ENCODE measurements at regions not wholly inside any gene's neighbourhood (a gene's known extent, or its start where the extent isn't known, plus 50 kb on each side); places are given as distances from the start of the nearest gene placed in this dataset.

DNA sequence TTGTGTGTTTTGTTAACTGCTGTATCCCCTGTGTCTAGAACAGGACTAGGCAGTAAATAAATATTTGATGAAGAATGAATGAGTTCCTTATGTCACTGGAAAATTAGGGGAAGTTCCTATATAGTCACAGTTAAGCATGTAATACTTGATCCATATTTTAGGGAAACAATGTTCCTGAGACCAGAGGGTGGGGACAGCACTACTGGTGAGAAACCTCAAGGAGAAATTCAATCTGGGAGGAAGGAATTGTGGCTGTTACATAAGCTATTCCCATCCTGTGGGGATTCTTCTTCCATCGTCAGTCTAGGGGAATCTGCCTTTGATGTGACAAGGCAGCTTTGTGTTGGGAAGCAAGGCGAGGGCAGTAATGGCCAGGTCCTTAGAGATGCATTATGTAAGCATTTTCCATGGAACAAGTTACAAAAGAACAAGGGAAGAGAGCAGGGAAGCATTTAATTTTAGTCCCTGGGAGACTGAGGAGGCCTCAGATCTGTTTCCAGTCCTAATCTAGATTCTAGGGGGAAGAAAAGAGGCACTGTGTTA lies 219.3 kb upstream of the TTC14 start (continued):
- TF ChIP-seq, protein P1, sequence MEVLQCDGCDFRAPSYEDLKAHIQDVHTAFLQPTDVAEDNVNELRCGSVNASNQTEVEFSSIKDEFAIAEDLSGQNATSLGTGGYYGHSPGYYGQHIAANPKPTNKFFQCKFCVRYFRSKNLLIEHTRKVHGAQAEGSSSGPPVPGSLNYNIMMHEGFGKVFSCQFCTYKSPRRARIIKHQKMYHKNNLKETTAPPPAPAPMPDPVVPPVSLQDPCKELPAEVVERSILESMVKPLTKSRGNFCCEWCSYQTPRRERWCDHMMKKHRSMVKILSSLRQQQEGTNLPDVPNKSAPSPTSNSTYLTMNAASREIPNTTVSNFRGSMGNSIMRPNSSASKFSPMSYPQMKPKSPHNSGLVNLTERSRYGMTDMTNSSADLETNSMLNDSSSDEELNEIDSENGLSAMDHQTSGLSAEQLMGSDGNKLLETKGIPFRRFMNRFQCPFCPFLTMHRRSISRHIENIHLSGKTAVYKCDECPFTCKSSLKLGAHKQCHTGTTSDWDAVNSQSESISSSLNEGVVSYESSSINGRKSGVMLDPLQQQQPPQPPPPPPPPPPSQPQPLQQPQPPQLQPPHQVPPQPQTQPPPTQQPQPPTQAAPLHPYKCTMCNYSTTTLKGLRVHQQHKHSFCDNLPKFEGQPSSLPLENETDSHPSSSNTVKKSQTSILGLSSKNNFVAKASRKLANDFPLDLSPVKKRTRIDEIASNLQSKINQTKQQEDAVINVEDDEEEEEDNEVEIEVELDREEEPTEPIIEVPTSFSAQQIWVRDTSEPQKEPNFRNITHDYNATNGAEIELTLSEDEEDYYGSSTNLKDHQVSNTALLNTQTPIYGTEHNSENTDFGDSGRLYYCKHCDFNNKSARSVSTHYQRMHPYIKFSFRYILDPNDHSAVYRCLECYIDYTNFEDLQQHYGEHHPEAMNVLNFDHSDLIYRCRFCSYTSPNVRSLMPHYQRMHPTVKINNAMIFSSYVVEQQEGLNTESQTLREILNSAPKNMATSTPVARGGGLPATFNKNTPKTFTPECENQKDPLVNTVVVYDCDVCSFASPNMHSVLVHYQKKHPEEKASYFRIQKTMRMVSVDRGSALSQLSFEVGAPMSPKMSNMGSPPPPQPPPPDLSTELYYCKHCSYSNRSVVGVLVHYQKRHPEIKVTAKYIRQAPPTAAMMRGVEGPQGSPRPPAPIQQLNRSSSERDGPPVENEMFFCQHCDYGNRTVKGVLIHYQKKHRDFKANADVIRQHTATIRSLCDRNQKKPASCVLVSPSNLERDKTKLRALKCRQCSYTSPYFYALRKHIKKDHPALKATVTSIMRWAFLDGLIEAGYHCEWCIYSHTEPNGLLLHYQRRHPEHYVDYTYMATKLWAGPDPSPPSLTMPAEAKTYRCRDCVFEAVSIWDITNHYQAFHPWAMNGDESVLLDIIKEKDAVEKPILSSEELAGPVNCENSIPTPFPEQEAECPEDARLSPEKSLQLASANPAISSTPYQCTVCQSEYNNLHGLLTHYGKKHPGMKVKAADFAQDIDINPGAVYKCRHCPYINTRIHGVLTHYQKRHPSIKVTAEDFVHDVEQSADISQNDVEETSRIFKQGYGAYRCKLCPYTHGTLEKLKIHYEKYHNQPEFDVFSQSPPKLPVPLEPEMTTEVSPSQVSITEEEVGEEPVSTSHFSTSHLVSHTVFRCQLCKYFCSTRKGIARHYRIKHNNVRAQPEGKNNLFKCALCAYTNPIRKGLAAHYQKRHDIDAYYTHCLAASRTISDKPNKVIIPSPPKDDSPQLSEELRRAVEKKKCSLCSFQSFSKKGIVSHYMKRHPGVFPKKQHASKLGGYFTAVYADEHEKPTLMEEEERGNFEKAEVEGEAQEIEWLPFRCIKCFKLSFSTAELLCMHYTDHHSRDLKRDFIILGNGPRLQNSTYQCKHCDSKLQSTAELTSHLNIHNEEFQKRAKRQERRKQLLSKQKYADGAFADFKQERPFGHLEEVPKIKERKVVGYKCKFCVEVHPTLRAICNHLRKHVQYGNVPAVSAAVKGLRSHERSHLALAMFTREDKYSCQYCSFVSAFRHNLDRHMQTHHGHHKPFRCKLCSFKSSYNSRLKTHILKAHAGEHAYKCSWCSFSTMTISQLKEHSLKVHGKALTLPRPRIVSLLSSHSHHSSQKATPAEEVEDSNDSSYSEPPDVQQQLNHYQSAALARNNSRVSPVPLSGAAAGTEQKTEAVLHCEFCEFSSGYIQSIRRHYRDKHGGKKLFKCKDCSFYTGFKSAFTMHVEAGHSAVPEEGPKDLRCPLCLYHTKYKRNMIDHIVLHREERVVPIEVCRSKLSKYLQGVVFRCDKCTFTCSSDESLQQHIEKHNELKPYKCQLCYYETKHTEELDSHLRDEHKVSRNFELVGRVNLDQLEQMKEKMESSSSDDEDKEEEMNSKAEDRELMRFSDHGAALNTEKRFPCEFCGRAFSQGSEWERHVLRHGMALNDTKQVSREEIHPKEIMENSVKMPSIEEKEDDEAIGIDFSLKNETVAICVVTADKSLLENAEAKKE (CRISPR knock-in tag; IDR thresholded peaks at IDR 0.05) = no peak

DNA sequence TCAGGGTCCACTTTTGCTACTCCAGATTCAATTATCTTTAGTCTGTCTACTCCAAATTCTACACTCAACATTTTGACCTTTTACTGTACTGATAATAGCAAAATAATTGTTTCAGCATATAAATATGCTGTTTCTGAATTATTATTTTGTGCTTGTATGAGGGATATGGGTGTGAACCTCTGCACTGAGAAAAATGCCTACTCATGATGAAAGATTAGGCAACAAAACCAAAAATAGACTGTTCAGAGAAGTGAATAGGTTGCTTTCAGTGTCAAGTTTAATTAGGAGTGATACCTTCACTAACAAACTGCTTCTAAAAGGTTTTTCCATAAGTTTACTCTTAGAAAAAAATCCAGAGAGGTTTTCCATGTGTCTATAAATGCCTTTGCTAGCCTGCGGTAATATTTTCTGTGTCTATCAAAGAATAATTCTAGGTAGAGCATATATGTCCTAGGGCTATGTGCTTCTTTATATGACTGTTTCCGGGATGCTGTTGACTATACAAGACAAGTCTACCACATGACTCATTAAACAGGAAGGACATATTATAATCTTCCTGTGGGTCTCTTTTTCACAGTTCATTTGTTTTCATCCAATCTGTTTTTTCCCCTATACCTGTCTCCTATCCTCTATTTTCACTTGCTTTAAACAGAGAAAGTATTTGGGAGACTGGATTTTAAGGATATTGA lies 218.5 kb upstream of the TTC14 start:
- TF ChIP-seq ZNF114 (CRISPR knock-in tag; IDR thresholded peaks at IDR 0.05) (no peak), POLR2AphosphoS5 (IDR thresholded peaks at IDR 0.05; ENCODE audit: low read depth) (no peak), NANOG (IDR thresholded peaks at IDR 0.05; ENCODE audit: borderline replicate concordance) (no peak), ZNF331 (CRISPR knock-in tag; IDR thresholded peaks at IDR 0.05; ENCODE audit: low read depth) (no peak), JUNB (IDR thresholded peaks at IDR 0.05; ENCODE audit: unreplicated experiment) (no peak), EZH2phosphoT487 (IDR thresholded peaks at IDR 0.05; ENCODE audit: unreplicated experiment) (no peak), CREB1 (CRISPR knock-in tag; IDR thresholded peaks at IDR 0.05; ENCODE audit: low read depth) (no peak)
- TF ChIP-seq, protein P2, sequence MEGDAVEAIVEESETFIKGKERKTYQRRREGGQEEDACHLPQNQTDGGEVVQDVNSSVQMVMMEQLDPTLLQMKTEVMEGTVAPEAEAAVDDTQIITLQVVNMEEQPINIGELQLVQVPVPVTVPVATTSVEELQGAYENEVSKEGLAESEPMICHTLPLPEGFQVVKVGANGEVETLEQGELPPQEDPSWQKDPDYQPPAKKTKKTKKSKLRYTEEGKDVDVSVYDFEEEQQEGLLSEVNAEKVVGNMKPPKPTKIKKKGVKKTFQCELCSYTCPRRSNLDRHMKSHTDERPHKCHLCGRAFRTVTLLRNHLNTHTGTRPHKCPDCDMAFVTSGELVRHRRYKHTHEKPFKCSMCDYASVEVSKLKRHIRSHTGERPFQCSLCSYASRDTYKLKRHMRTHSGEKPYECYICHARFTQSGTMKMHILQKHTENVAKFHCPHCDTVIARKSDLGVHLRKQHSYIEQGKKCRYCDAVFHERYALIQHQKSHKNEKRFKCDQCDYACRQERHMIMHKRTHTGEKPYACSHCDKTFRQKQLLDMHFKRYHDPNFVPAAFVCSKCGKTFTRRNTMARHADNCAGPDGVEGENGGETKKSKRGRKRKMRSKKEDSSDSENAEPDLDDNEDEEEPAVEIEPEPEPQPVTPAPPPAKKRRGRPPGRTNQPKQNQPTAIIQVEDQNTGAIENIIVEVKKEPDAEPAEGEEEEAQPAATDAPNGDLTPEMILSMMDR (conservative IDR thresholded peaks at IDR 0.05; ENCODE audit: low read depth in 2 of 2) = no peak
- TF ChIP-seq, protein P3, sequence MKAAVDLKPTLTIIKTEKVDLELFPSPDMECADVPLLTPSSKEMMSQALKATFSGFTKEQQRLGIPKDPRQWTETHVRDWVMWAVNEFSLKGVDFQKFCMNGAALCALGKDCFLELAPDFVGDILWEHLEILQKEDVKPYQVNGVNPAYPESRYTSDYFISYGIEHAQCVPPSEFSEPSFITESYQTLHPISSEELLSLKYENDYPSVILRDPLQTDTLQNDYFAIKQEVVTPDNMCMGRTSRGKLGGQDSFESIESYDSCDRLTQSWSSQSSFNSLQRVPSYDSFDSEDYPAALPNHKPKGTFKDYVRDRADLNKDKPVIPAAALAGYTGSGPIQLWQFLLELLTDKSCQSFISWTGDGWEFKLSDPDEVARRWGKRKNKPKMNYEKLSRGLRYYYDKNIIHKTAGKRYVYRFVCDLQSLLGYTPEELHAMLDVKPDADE (IDR thresholded peaks at IDR 0.05) = no peak
- Mint-ChIP-seq H3K27ac (no peak overlapping the region), H3K4me1 (peaks cover 10% of the 10 kb centered on the region), H3K36me3 (ENCODE audit: low read depth) (no peaks in the 10 kb centered on the region), H3K9me3 (no peaks in the 10 kb centered on the region), H3K4me3 (no peak overlapping the region), H3K27me3 (ENCODE audit: insufficient read depth, low read depth, poor library complexity) (peaks cover 2% of the 10 kb centered on the region)
- H2AFZ ChIP-seq = no peak overlapping the region
- H3K9me2 ChIP-seq (ENCODE audit: insufficient read depth) = no peaks in the 10 kb centered on the region
- H3K27ac ChIP-seq (ENCODE audit: low read depth) = no peak overlapping the region
- no peak for ATAC-seq
- no peak for DNase-seq (ENCODE audit: low spot score)
- H3K27me3 ChIP-seq (ENCODE audit: insufficient read depth) = no peaks in the 10 kb centered on the region
- H3K36me3 ChIP-seq (ENCODE audit: insufficient read depth) = no peaks in the 10 kb centered on the region
- no peak overlapping the region for H3K4me3 ChIP-seq
- no peaks in the 10 kb centered on the region for H4K20me1 ChIP-seq (replicated peaks; ENCODE audit: insufficient read depth)
- H3K4me1 ChIP-seq (ENCODE audit: insufficient read depth) = peaks cover 5% of the 10 kb centered on the region; the same call in 1 of the 2 replicates
- H3K4me2 ChIP-seq = no peak overlapping the region
- no peaks in the 10 kb centered on the region for H3K79me2 ChIP-seq (replicated peaks; ENCODE audit: insufficient read depth)
- no peaks in the 10 kb centered on the region for H3F3A ChIP-seq (replicated peaks; ENCODE audit: low read depth)

All from GM23338 (cell line).